Activated CD4-positive, alpha-beta T cell treated with anti-CD3 and anti-CD28 coated beads for 4 hours (primary cell): ENCODE measurements at regions not wholly inside any gene's neighbourhood (a gene's known extent, or its start where the extent isn't known, plus 50 kb on each side); places are given as distances from the start of the nearest gene placed in this dataset.

Experiments
- DNase-seq, 2 donors: peaks; one replicate each; pipeline ENCODE4 v3.0.0-alpha.2; 2020

DNA sequence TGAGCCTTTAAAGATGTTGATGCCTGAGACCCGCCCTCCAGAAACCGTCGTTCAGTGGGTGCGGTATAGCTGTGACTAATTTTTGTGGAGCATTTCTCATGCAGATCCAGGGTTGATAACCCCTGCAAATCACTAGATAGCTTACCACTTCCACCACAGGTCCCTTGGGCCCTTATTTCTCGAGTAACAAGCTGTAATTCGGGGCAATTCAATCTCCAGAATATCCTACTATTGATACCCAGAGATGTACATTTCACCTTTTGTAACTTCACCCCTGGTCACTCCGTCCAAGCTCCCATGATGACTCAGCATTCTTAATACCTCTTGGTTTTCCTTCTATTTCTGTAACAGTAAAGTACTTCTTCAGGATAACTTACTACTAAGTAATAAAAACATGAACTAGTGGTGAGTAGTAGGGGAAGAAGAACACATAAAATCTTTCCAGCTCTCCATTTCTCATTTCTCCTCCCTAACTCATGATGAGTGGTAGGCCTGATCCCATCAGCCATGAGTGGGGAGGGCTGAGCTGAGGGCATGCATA lies 71.9 kb upstream of the UBL3 start:
- no peak for DNase-seq

DNA sequence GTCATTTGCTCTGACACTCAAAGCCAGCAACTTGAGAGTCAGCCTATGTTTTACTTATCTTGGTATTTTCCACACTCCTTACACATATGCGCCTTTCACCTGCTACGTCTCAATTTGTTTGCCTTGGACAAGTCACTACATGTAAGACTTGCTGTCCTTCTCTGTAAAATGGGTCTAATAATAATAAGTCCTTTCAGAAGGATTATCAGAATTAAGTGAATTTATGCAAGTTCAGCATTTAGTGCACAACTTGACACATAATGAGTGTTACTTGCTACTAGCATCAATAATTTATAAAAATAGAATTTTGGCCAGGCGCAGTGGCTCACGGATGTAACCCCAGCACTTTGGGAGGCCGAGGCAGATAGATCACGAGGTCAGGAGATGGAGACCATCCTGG lies 71.1 kb upstream of the UBL3 start:
- DNase-seq = no peak

DNA sequence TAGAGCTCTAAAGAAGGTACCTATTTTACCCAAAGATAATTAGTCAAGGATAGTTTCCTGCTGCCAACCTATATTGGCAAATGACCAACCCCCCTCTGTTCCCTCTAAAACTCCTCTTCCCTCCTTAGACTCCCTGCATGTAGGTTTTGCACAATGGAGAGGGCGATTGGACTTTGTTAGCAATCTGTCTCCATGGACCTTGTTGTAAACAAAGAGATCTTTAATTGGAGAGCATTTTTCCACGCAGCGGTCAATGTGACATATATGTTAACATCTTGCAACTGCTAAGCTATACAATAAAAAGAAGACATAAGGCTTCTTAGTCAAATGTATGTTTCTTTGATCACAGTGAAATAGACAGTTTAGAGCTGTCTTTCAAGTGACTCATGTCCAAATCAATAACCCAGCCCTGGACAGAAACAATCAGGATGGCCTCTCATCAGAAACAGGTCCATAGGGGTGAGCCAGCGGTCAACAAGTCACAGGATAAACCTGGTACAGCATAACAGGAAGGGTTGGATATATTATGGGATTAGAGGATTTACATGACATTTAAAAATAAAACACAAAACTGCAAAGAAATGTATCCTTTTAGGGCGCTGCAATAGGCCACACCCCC lies 69.7 kb upstream of the UBL3 start:
- no peak for DNase-seq

DNA sequence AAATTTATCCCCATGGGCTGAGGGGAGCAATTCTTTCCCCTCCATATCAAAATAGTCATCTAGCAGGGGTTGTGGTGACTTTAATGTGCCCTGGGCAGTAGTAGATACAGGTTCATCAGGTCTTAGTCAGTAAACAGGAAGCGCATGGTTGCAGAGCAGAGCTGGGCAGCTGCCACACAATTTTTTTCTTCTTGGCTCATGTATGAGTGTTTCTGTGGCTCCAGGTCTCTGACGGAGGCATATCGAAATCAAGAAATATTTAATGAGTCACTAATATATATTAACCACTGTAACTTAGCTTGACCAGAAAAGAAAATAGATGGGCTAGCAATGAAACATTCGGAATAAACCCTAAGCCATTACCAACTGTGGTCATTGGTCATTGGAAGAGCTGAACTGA lies 68.4 kb upstream of the UBL3 start:
- DNase-seq = no peak

DNA sequence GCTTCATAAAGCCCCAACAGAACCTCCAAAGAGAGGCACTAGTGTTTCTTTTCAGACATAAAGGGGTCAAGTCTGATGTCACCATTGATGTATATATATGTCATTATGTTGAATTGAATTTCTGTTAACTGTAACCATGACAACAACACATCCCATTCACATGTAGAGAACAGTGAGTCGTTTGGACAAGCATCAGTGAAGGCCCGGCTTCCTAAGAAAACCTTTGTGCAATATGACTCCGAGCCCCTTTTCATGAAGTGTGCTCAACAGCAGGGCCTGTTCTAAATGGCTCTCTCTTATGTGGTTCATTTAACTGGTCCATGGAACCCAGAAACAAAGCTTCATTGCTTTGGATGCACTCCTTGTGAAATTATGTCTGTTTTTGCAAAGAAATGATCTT lies 67.2 kb upstream of the UBL3 start:
- no peak for DNase-seq

DNA sequence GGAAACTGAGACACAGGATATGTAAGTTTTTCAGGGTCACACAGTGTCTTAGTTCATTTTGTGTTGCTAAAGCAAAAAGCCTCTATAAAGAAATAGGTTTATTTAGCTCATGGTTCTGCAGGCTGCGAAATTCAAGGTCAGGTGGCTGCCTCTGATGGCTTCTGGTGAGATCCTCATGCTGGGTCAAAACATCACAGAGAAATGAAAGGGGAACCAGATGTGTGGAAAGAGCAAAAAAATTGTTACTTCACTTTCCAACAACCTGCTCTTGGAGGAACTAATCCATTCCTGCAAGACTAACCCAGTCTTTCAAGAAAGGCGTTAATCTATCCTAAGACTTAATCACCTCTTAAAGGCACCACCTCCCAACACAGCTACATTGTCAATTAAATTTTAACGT lies 64.2 kb upstream of the UBL3 start:
- DNase-seq = no peak

DNA sequence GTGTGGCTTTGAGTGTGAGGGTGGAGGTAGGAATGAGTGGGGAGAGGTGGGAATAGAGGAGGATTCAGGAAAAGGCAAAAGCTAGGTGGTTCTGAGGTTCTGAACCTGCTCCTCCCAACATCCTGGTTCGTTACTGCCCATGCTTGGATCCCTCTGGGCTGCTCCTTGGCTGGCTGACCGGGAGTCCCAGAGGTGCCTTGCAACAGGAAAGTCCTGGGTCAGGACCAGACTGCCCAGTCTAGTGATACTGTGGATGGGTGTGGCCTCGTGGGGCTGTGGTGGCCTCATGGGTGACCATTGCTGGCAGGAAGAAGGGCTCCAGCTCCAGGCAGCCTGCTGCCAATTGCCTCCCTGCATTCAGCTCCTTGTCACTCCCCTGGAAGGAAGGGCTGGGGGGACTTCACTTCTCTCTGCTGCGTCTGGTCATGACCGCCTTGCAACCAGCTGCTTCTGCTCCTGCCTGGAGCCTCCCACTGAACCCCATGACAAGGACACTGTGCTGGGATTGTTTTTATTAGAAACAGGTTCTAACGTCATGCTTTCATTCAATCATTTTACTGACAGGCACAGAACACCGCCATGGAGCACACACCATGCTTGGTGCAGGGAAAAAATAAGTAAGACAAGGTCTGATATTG lies 61.5 kb upstream of the UBL3 start:
- no peak for DNase-seq

DNA sequence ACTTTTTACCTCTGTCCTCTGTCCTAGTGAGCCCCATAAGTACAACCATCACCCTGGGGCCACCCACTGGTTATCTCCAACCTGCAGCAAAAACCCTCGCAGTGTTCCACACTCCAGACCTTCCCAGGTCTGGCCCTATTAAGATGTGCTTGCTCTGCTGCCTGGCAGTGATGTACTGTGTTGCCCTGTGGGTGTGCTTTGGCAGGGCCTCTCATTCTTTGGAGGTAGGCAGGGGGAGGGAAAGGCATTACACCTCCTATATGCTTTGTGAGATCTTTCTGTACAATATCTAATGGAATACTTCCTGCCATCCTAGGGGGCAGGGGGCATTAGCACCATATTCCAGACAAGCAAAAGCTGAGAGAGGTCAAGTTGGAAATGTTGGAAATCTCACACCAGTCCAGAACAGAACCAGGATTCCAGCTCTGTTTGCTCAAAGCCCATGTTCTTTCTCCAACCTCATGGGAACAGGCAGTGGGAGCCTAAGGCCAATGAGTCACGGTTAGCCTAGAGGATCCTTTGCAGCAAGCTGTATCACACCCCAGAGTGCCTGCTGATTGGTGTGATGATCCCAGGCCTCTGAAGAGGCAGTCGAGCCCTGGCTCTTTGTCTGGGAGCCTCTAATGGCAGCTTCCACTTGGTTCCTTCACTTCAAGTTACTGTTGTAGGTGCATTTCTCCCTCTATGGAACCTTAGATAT lies 59.7 kb upstream of the UBL3 start:
- DNase-seq = no peak

DNA sequence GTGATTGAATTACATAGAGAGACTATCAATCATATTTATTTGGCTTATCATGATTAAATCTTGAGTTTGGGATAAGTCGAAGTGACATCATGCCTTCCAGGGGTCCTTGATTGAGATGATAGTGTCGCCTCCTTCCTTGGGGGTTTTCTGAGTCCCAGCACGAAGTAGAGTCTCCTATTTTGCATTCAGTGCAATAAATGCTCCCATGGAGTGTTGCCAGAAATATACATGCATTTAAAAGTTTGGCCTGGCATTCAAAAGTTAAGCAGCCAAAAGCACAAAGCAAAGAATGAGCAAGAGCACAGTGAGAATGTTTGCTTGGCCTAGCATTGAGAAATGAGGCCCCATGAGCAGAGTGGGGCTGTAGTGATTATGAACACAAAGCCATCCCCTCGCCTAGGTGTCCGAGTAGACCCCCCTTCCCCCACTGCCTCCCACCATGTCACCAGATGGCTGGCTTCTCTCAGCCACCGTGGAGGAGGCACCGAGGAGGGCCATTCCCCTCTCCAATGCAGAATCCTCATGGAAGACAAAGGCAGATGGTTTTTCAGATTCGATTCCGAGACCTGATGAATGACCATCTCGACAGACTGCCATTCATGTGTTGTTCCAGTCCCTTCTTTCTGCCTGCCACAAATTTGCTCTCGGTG lies 58.8 kb upstream of the UBL3 start:
- DNase-seq = no peak

DNA sequence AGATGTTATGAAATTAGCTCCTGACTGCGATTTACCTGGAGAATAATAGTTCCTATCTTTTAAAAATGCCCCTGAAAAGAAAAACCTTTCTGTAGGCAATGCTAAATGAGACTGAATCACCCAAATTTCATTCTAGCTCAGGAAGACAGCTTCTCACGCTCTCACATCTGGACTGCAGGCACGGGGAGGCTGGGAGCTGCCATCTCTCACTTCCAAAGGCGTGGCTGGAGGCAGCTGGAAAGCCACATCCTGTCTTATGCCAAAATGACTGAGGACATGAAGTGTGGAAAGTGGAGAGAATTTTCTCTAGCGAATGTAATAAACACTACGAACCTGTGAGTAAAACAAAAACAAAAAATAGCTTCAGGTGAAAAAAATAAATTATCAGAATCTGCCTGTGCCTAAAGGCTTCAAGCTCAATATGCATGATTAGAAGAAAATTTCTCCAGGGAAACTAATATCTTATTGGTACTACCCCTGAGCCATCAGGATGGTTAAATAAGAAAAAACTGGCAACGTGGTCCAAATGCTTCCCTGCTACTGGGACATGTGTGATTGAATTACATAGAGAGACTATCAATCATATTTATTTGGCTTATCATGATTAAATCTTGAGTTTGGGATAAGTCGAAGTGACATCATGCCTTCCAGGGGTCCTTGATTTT lies 58.1 kb upstream of the UBL3 start:
- no peak for DNase-seq

DNA sequence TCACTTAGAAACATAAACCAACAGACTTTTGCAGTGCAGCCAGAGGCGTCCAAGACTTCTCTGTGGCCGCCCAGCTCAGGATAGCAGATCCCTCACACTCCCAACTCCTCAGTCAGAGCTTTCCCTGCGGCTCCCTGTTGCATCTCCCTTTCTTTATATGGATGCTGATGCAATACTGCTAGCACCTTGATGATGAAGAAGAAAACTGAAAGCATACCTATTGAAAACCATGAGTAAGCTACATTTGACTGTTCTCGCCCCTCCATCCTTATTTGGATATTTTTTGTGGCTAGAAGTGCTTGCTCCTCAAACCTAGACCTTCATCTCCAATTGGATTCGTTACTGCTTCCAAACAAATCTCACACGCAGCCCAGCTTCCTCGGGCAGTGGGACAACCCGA lies 57.3 kb upstream of the UBL3 start:
- DNase-seq = no peak

DNA sequence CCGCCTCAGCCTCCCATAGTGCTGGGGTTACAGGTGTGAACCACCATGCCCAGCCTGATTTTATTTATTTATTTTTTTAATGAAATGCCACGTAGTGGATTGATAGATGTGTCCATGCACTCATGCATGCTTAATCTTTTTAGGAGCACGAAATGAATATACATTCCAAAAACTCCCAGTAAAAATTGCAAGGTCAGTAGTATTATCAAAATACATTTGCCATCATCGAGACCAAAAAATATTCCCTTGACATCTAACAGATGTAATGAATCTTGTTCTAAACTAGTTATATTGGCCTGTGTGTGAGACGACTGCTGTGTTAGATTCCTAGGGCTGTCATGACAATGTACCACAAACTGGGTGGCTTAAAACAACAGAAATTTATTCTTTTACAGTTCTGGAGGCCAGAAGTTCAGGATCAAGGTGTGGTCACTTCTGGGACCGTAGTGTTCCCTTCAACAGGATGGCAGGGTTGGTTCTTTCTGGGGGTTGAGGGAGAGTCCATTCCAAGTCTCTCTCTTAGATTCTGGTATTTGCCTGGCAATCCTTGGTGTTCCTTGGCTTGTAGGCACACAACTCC lies 56.1 kb upstream of the UBL3 start:
- DNase-seq = no peak

DNA sequence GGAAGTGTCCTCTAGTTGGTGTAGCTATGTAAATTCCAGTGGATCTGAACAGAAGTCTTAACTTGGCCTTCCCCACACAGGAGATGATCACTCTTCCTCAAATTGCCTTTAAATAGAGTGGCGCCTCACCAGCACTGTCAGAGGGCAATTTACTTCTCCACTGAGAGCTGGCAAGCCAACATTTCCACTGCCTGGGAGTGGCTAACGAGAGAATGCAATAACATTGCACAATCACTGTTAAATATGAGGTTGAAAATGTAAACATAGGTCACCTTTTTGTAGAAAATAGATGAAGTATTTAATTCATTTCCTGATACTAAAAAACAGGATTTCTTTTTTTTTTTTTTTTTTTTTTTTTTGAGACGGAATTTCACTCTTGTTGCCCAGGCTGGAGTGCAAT lies 55.4 kb upstream of the UBL3 start:
- no peak for DNase-seq

DNA sequence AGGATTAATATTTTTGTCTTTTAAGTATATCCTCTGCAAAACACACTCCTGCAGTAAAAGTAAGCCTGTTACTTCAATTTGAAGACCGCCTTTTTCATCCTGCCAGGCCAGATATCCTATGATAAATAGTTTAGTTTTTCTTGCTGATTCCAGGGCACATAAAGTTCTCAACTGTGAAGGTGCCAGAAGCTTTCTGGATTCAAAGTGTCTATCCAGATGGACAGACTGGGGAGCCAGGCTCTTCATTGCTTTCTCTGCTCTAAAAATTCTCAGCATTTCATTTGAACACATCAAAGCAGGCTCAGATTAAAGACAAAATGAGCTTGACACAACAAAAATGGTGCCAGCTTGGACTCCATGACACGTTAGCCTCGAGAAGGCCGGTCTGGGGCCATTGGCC lies 53.6 kb upstream of the UBL3 start:
- no peak for DNase-seq

DNA sequence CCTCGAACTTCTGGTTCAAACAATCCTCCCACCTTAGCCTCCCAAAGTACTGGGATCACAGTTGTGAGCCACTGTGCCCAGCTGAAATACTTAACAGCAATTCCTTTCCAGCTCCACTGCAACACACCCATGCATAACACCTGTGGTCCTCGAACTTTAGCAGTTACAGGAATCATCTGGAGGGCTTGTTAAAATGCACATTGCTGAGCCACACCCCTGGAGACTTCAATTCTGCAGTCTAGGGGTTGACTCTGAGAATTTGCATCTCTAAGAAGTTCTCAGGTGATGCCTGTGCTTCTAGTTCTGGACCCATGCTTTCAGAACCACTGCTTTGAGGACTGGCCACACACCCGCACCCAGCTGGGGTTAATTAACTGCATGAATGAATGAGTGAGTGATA lies 53.1 kb upstream of the UBL3 start:
- no peak for DNase-seq

DNA sequence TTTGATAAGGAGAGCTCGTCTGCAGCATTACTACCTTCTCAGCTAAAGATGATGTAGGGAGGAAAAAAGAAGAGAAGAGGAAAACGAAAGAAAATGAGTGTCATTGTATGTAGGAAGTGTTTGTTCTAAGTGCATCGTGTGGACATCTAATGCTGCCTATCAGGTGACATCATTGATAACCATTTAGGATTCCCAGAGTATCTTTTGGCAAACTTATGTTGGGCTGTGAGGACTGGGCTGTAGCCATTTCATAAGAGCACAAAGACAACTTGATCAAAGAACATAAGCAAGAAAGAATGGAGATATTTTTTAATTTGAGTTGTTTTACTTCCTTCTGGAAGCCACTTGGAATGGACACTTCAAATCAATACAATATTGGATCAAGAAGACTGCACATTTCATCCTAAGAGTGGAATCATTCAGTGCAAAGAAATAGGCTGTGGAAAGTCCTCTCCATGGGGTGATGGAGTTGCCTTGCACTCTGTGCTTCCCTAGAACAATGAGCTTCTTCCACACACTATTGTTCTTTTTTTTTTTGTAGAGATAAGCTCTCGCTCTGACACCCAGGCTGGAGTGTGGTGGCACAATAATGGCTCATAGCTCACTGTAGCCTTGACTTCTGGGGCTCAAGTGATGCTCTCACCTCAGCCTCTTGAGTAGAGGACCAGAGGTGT lies 52.4 kb upstream of the UBL3 start:
- no peak for DNase-seq

DNA sequence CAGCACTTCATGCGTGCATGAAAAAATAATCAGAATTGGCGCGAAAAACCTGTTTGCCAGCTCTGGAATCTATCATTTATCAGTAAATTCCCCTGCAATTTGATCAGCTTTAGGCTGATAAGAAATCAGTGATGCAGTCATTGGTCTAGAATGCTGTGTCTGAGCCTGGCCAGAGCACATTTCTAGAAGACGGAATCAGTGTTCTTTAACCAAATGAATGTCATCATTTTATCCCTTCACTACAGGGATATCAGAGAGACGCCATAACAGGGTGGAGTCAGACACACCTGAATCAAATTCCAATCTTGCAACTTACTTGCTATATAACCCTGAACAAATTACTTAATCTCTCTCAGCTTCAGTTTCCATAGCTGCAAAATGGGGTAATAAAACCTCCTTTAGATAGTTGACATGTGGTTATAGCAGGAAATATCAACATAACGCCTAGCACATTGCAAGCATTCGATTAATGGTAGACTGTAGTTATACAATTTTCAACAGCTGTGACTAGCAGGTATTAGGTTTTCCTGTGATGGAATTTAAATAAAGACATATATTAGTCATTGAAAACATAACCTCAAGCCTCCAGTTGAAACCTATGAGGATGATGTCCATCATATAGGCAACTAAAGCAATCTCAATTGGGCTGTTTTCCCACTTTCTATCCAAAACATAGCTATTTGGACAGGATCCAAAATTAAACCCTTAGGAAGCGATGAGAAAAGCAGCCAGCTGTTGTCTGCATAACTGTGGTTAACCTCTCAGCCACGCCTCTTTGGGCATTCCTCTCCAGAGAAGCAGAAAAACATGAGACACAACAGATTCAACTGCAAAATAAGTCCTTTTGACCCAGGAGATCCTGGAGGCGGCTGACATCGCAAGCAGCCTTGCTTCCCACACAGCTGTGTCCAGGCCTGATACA lies 51.6 kb upstream of the UBL3 start:
- DNase-seq = peak; percentile 8 to 24
